Putamen (tissue), 1 donor: ENCODE measurements at regions not wholly inside any gene's neighbourhood (a gene's known extent, or its start where the extent isn't known, plus 50 kb on each side); places are given as distances from the start of the nearest gene placed in this dataset.
"Not testable (repeated sequence)": the region's sequence is repeated elsewhere in the genome, so short reads cannot be mapped to it uniquely, and the experiment has no call there.

ENCODE experiments used
- DNase-seq: peaks from one replicate; pipeline ENCODE4 v3.0.0-alpha.2; 2016; ENCODE audit warnings: low spot score

GRCh38 chr1:193914871-193915270 lies 728.5 kb upstream of the B3GALT2 start:
- DNase-seq, result no peak

- DNase-seq, result no peak
Observed at GRCh38 chr1:193909406-193910082, 723.1 kb upstream of the B3GALT2 start.

- no peak for DNase-seq
Observed at GRCh38 chr1:193905288-193906085, 719.1 kb upstream of the B3GALT2 start.

GRCh38 chr1:193891788-193892187 lies 705.4 kb upstream of the B3GALT2 start:
- DNase-seq, result no peak

GRCh38 chr1:193890935-193891334 lies 704.5 kb upstream of the B3GALT2 start:
- DNase-seq, result no peak

GRCh38 chr1:193884848-193885558 lies 698.6 kb upstream of the B3GALT2 start:
- DNase-seq, result no peak

GRCh38 chr1:193877920-193878319 lies 691.5 kb upstream of the B3GALT2 start:
- DNase-seq, result not testable (repeated sequence)

GRCh38 chr1:193868425-193868824 lies 682.0 kb upstream of the B3GALT2 start:
- no peak for DNase-seq

- DNase-seq, result no peak
Observed at GRCh38 chr1:193856261-193856660, 669.8 kb upstream of the B3GALT2 start.

GRCh38 chr1:193850745-193851144 lies 664.3 kb upstream of the B3GALT2 start:
- no peak for DNase-seq

- no peak for DNase-seq
Observed at GRCh38 chr1:193846876-193847604, 660.6 kb upstream of the B3GALT2 start.

GRCh38 chr1:193846411-193846810 lies 660.0 kb upstream of the B3GALT2 start:
- no peak for DNase-seq

GRCh38 chr1:193841857-193842256 lies 655.4 kb upstream of the B3GALT2 start:
- DNase-seq, result no peak

- no peak for DNase-seq
Observed at GRCh38 chr1:193831465-193831864, 645.1 kb upstream of the B3GALT2 start.

- no peak for DNase-seq
Observed at GRCh38 chr1:193827516-193827915, 641.1 kb upstream of the B3GALT2 start.

- no peak for DNase-seq
Observed at GRCh38 chr1:193819376-193819775, 633.0 kb upstream of the B3GALT2 start.

GRCh38 chr1:193807208-193807607 lies 620.8 kb upstream of the B3GALT2 start:
- no peak for DNase-seq

- DNase-seq, result no peak
Observed at GRCh38 chr1:193806079-193807048, 620.0 kb upstream of the B3GALT2 start.

- peak; percentile 68 for DNase-seq
Observed at GRCh38 chr1:193799948-193800690, 613.7 kb upstream of the B3GALT2 start.

- DNase-seq, result no peak
Observed at GRCh38 chr1:193799371-193799770, 613.0 kb upstream of the B3GALT2 start.
